GM18867 (cell line): ENCODE measurements at regions not wholly inside any gene's neighbourhood (a gene's known extent, or its start where the extent isn't known, plus 50 kb on each side); places are given as distances from the start of the nearest gene placed in this dataset.

Source experiments
- ATAC-seq: cut with Tn5 transposase; IDR thresholded peaks from one replicate; pipeline ENCODE4 v1.9.1; 2021; ENCODE audit warnings: mild to moderate bottlenecking, moderate library complexity; ENCODE audit not compliant: unreplicated experiment

DNA sequence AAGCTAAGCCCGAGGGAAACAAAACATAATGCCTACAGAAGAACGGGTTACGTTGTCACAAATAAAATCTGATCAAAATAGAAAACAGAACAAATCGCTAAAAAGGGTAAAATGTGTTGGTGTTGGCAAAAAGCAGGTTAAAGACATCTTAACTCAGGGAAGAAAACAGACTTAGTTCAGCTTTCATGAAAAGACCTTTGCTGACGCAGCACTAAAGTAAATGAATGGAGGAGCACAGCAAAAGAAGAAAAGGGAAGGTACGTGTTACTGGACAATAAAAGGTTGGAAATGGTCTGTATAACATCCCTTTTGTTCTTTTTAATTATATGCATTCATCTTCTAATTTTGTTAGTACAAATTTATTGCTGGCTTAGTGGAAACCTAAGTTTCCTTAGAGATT lies 117.4 kb upstream of the DSEL start:
- ATAC-seq: no peak

DNA sequence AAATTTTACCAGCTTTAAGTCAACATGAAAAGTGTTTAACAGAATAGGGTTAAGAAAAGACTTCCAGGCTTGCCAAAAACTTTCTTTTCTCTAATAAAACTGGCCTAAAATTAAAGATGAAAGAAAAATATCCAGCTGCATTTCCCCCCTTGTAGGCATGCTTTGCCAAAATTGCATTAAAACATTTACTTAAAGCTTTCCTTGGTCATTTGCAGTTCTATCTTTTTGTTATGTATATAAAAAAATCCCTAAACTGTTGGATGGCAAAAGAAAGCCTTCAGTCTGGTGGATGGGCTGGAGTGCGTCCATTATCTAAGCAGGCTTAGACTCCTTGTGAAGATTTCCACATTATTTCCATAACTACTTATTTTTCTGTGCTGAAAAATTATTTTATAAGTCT lies 105.4 kb upstream of the DSEL start:
- no peak for ATAC-seq

DNA sequence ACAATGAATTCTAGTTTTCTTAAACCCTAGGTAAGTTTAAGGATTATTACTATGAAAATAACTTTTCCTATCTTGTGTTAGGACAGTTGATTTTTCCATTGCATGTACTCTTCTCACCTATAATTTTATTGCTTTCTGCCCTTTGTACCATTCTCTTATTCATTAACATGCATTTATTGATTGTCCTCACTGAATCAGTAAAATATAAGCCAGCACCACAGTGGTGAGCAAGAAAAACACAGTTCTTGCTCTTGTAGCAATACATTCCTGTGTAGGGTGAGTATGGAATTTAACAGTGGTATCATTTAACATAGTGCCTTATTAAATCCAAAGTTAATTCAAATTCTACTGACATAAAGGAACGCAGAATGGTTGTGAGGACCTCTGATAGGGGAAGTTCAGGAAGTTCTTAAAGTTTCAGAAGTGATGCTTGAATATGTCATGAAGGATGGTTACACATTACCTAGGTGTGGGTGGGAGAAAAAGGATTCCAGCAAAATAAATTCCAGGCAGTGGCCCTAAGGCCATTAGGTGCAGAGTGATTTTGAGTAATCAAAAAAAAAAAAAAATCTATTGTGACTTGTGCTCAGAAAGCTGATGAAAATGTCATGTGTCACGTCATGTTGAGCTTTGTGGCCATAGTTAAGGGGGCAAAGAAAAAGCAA lies 104.7 kb upstream of the DSEL start:
- ATAC-seq: no peak

DNA sequence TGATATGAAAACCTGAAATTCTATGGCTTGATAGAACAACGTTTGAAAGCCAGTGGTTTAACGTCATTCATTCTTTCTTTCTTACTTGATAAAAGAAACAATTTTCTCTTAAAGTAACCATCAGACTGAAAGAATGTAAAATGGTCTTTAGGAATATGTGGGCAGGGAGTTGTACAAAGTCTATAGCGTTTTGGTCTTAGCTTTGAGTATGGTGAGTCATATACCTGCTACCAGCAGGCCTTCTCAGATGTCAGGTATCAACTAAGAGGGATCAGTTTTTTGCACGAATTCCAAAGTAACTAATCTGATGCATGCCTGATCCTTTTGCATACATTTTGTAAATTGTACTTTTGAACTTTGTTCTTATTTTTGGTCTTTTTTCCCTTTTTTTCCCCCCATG lies 101.5 kb upstream of the DSEL start:
- no peak for ATAC-seq

DNA sequence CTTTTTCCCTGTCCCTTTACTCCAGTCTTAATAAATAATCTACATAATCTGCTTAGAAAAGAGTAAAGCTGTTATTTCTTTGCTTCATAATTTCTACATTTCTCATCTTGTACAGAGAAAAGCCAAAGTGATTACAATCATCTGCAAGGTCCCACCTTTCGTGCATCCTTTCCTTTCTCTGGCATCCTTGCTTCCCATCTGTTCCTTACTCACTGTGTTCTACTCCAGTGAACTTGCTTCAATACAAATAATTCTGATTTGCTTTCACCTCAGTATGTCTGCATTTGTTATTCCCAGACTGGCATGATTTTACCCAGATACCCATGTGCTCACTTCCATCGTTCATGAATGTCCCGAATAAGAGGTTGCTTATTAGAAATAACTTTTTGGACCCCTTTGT lies 99.4 kb upstream of the DSEL start:
- no peak for ATAC-seq

DNA sequence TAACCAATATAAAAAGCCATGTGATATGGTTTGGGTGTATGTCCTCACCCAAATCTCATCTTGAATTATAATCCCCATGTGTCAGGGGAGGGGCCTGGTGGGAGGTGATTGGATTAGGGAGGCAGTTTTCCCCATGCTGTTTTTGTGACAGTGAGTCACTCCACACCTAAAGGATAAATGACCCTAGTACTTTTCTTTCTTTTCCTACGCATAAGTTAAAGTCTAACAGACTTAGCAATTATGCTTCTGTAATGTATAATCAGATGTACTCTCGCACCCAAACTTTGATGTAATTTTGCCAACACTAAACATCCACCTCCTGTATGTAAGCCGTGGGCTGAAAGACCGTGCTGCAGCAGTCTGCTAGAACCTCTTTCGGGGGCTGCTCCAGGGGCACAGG lies 97.2 kb upstream of the DSEL start:
- no peak for ATAC-seq

DNA sequence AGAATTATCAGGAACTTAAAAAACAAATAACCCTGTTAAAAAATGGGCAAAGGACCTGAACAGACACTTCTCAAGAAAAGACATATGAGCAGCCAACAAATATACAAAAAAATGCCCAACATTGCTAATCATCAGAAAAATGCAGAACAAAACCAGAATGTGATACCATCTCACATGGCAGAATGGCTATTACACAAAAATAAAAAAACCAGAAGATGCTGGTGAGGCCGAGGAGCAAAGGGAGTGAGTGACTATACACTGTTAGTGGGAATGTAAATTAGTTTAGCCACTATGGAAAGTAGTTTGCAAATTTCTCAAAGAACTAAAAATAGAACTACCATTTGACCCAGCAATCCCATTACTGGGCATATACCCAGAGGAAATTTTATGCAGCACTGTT lies 95.8 kb upstream of the DSEL start:
- no peak for ATAC-seq

DNA sequence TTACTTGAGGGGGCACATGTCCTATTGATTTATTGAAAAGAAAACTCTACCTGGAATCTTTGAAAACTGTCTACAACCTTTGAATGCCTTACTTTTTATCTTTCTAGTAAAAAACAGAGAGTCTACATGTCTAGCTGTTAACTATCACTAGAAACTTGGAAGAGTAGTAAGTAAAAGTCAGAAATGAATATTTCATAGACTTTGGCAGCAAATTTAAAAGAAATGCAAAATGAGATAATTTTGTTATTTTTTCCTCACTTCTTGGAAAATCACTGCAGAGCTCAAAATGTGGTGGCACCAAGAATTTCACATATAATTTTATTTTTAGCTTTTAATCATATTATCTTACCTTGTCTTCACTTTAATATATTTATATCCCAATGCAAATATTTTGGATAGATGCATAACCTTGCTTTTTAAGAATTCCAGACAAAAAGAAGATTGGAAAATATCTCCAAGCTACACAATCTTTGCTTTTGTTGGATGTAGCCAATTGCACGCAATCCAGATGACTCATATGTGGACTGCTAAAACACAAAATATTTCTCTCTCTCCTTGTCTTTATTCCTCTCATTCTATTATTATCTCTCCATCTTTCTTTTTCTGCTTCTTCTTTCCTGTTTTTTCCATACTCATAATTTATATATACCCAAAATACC lies 92.2 kb upstream of the DSEL start:
- no peak for ATAC-seq

DNA sequence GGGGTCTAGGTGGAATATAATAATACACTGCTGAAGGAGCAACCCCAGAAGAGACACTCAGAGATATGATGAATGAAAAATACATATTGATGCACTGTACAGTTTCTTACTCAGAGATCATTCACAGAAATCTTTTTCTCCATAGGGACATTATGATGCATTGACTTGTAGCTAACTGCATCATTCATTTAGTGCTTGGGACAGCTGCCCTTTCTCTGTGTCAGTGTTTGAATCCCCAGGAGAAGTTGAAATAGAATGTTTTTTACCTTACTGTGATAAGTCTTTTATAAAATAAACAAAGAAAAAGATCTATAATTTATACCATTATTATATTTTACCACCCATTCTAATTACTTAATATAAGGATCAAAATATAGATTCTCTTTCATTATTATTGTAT lies 91.7 kb upstream of the DSEL start:
- no peak for ATAC-seq

DNA sequence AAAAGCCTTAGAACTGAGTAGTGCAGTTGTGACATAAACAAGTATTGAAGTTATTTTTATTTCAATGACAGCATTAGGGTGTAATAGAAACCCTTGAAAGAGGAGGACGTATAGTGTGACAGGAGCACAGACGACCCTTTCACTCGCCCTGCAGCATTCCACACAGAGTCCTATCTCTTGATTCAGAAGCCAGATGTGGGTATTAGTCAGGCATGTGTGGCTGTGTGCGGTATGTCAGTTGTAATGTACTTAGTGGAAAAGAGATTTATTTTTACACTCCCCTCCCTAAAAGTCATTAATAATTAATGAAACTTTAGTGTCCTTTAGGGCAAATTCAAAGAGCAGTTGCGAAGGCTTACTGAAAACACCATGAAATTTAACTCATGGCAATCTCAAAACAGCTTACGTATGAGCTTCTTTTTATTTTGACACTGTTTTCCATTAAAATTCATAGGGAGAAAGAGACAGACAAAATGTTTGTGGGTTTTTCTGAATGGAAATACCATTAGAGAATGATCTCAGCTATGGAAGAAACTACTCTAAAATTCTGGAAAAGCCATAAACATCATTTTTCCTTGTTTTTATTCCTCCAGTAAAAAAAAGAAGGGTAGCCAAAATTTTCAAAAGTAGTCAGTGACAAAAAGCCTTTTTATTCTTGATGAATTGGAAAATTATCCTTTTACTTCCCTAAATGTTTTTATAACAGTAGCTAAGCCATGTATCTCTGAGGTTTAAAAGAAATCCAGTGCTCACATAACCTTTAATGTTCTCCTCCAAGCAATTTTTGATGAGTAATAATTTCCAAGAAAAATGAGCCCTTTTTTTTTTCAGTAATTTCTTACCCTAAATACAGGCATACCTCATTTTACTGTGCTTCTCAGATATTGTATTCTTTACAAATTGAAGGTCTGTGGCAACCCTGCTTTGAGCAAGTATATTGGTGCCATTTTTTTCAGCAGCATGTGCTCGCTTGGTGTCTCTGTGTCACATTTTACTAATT lies 84.0 kb upstream of the DSEL start:
- no peak for ATAC-seq

DNA sequence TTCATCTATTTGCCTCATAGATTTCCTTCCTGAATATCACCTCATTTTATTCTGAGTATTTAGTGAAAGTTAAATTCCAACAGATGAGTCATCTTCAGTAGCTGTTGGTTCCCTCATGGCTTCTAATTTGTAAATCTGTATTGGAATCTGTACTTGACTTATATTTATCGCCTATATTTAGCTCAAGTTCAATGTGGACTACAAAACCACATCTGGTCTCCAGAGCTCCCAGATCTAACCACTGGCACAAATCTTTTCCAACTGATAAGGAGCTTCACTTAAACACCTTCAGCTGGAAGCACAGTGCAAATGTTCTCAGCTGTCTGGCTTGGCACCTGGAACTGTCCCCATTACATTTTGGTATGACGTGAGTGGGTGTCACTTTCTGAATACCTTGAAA lies 82.8 kb upstream of the DSEL start:
- no peak for ATAC-seq

DNA sequence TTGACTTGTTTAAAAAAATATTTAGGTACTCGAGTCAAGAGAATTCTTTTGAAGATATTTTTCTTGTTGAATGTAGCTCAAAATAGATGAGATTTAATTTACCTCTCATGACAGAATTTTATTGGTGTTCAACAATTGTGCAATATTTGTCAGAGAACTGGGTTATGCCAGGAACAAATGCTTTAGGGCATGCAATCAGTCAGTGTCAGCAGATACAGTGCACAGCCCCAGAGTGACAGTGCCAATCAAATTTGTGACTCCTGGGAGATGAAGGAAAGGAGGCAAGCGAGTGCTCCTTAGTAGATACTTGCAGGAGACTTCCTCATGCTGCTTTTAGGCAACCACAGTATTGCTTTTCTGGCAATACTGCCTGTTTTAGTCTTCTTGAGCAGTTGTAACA lies 81.2 kb upstream of the DSEL start:
- ATAC-seq: no peak

DNA sequence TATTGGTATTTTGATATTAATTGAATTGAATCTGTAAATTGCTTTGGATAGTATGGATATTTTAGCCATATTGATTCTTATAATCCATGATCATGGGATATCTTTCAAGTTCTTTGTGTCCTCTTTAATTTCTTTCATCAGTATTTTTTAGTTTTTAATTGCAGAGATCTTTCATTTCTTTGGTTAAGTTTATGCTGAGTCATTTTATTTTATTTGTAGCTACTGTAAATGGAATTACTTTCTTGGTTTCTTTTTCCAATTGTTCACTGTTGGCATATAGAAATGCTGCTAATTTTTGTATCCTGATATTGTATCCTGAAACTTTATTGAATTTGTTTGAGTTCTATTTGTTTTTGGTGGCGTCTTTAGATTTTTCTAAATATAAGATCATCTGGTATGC lies 79.5 kb upstream of the DSEL start:
- no peak for ATAC-seq

DNA sequence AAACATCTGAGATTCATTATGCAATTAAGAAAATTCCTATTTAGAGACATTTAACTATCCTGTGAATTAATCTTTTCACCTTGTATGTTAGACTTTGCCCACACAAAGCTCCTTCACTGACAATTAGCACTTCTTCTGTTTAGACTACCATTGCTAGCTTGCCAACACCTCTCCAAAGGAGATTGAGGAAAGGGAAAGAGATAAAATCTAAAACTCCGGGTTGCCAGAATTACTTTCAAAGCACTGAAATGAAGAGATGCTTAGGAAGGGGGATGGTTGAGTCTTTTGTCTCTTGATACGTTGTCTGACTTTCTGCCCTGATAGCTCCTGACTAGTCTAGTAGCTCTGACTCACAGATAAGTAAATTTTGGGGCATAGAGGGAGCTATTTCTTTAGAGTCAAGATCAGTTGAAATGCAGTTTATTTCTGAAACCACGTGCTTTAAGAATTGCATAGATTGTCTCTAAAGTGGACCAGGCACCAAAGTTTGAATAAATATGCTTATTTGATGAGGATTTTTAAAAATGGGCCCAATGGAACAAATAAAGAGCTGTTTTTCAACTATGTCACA lies 74.1 kb upstream of the DSEL start:
- ATAC-seq: no peak

DNA sequence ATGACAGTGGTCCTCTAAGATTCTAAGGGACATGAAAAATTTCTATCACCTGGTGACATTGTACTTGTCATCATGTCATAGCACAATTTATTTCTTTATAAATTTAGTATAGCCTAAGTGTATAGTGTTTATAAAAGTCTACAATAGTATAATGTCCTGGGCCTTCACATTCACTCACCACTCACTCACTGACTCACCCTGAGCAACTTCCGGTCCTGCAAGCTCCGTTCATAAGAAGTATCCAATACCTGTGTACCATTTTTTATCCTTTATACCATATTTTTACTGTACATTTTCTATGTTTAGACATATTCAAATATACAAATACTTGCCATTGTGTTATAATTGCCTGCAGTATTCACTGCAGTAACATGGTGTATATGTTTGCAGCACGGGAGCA lies 72.8 kb upstream of the DSEL start:
- ATAC-seq: no peak

DNA sequence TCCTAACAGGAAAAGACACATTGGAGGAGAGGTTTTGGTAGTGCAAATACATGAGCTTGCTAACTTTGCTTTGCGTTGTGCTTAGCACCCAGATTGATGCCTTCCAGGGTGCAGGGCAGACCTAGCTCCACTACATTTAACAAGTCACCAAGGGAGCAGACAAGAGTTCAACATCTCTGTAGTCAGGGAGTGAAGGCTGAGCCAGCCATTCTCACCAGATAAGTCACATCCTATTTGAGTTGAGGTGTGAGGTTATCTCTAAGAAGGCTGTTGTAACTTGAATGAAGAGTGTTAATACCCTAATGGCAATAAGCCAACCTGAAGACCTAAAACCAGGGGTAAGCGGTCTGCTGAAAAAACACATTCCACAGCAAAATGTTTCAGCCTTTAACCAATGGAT lies 69.6 kb upstream of the DSEL start:
- no peak for ATAC-seq

DNA sequence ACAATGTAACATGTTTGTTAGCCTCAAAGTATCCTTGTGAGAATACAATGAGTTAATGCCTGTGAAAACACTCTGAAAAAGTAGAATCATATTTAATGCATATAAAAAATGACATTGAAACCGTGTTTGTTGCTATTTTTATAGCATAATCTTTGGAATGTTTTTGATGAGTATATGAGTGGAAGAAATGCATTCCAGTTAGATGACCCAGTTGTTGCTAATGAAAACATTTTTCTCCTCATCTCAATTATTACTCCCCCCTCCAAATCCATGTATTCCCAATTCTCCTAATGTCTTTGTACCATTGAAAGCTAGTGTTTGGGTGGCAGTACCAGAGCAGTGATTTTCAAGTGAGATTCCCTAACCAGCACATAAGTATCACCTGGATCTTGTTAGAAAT lies 67.1 kb upstream of the DSEL start:
- ATAC-seq: no peak

DNA sequence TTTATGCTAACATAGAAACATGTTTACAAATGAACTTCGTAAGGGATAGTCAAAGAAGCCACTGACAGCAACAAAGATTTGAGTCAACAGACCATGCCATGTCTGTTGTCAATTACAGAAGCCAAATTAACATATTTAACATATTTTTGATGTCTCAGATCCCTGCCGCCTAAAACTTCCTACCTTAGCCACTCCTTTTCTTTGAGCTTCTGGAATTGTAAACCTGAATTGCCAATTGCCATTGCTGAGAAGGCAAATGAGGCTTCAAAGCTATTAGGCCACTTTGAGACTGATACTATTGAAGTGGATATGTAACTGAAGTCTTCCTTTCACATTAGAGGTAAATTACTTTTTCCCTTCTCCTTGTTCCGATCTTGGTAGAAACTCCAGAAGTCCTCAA lies 66.0 kb upstream of the DSEL start:
- ATAC-seq: no peak

DNA sequence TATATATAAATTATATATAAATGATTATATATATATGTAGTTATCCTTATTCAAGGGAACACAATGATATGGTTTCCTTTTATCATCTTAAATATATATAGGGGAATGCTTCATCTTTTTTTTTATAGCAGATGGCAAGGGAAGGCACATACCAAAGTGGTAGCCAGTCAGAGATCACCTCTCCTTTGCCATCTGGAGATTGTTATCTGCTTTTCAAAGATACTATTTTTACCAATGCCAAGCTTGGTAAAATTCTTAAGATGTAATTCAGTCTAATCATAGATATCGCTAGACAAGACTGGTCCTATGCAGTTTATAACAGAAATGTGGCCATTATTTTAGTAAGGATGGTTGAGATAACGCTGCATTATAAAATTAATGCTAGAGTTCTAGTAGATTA lies 64.7 kb upstream of the DSEL start:
- no peak for ATAC-seq

DNA sequence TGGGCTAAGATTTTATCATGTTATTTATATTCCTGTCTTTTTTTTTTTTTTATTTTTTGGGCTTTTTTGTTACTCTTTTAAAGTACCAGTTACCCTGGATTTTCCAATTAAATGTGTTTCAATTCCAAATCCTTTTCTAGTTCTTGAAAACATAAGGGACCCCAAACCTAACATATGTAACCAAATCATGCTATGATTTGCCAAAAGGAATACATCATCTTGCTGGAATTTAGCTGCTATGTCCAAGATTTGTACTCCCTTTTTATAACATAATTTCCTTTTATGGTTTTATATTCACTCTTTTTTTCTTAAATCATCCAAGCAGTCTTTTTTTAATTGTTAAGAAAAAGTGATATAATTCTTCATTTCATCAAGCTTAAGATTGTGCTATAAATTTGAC lies 60.9 kb upstream of the DSEL start:
- ATAC-seq: no peak

DNA sequence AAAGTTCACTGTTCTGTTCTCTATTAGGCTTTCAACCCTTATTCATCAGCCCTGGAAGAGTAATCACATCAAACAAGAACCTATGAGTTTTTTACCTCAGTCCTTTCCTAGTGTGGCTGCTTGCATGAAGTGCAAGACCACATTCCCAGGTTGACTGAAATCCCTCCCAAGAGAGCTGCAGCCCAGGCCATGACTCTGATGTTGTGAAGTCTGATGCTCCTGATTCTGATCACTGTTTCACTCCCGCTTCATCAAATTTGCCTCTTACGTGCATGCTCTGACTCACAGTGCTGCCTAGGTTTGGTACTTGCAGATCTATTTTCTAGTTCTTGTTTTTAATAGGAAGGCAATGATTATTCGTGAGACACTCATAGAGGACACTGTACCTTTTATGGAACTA lies 58.2 kb upstream of the DSEL start:
- no peak for ATAC-seq

DNA sequence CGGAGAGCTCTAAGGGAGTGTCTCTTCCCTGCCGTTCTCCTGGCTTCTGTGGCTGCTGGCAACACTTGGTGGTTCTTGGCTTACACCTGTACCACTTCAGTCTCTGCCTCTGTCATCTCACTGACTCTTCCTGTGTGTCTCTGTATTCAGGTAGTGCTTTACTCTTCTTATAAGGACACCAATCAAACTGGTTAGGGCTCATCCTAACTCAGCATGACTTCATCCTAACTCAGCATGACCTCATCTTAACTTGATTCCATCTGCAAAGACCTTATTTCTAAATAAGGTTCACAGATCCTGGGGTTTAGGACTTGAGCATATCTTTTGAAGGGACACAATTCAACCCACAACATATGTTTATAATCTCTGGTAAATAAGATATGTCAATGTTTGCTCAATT lies 51.6 kb upstream of the DSEL start:
- ATAC-seq: no peak
